Activated naive CD4-positive, alpha-beta T cell treated with anti-CD3 and anti-CD28 coated beads, Interleukin-2, amount 50 U/mL, for 16 hours (primary cell): ENCODE measurements at regions not wholly inside any gene's neighbourhood (a gene's known extent, or its start where the extent isn't known, plus 50 kb on each side); places are given as distances from the start of the nearest gene placed in this dataset.
A peak's percentile ranks its signal among the peaks of the same experiment; 100 is the strongest.

ENCODE experiments used
- DNase-seq: peaks from one replicate; pipeline ENCODE4 v3.0.0-alpha.2; 2020

GRCh38 chr21:45338311-45339017 lies 50.8 kb upstream of the POFUT2 start:
- DNase-seq = no peak

GRCh38 chr21:45339421-45340402 lies 52.0 kb upstream of the POFUT2 start:
- DNase-seq = no peak

DNA sequence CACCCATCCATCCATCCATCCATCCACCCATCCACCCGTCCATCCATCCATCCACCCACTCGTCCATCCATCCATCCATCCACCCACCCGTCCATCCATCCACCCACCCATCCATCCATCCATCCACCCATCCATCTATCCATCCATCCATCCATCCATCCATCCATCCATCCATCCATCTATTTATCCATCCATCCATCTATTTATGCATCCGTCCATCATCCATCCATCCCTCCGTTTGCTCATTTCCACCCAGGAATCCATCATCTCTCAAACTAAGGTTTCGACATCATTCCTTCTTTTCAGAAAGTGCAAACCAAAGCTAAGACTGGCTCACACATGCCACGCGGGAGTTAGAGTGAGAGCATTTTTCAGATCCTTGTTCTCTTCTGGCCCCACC lies 52.8 kb upstream of the POFUT2 start:
- DNase-seq = no peak

DNA sequence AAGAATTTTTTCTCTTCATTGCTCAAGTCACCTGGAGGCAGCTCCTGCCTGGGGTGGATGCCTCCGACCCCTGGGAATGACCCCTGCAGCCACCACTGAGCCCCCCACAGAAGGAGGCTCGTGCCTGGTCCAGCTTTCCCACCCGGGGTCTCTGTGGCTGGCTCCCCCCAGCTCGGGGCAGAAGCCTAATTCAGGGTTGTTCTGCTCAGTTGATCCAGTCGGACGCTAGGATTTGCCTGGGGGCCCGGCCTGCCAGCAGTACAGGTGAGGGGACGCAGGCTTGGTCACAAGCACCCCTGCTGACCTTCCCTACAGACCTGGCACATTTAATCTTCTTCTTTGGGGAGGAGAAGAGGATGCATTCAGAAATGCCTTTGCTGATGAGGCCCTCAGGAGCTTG lies 53.6 kb upstream of the POFUT2 start:
- DNase-seq = no peak

GRCh38 chr21:45341779-45342178 lies 54.1 kb upstream of the POFUT2 start:
- DNase-seq = no peak

DNA sequence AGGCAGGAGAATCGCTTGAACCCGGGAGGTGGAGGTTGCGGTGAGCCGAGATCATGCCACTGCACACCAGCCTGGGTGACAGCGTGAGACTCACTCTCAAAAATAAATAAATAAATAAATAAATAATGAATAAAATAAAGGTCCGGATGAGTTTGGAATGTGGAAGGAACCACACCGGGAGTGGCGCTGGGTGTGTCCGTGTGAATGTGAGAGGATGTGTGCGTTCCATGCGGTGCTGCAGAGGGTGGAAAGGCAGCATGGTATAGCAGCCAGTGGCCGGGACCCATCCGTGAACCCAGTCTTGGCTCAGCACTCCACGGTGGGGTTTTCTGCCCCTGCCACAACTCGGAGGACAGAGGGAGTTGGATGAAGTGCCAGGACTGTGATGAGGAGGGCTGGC lies 56.2 kb upstream of the POFUT2 start:
- DNase-seq = no peak

GRCh38 chr21:45344576-45344975 lies 56.9 kb upstream of the POFUT2 start:
- no peak for DNase-seq

- no peak for DNase-seq
Measured at GRCh38 chr21:45347048-45347711, 57.8 kb upstream of the COL18A1 start.

DNA sequence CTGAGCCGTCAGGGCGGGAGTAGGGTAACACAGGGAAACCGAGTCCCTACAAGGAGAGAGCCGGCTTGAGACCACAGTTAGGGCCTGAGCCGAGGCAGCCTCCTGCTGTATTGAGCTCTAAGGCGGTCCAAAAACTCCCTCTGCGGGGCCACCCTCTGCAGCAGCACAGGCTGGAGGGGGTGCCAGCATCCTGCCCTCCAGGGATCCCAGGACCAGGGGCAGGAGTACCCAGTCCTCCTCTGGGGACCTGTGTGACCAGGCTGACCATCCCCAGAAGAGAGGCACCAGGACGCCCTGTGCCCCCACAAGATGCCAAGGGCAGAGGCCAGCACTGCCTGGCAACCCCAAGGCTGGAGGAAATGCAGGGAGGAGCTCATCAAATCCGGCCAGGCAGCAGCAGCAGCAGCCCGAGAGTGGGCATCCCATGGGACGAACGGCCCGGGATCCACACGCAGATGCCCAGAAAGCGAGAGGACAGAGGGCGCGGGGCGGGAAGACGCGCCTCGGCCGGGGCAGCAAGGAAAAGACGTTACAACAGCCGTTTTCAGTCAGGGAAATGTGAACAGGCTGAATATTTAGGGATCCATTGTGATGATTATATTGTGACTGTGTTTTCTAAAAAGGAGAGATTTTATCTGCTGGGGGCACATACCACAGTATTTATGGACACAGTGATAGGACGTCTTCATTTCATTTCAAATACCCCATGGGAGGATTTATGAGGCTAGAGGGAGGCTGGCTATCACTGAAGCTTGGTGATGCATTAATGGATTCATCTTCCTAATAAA lies 57.1 kb upstream of the COL18A1 start:
- DNase-seq = peak; percentile 10

DNA sequence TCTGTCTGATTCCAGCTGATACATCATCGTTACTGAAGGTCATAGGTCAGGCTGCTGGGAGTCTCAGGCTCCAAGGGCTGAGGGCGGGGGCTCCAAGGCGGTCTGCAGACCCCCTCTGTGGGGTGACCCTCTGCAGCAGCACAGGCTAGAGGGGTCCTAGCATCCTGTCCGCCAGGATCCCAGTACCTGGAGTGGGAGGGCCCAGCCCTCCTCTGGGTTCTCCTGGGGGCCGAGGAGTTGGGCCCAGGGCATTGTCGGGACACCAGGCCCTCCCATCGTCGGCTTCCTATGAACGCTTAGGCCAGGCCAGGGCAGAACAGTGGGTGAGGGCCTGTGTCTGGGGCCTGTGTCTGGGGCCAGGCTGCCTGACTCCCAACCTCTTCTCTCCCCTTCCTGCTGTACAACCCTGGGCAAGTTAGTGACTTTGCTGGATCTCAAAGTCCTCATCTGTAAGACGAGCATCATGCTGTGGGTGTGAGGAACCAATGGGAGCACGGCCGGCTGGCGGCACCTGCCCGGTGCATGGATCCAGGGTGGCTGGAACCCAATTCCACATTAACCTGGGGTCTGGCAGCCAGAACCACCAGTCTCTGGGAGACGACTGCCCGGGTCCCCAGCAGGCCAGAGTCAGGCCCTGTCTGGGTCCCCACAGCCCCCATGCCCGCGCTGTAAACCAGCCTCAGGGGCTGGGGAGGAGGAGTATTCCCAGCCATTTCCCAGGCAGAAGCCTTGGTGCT lies 56.2 kb upstream of the COL18A1 start:
- peak; percentile 10 for DNase-seq

GRCh38 chr21:45350206-45350854 lies 54.6 kb upstream of the COL18A1 start:
- no peak for DNase-seq

DNA sequence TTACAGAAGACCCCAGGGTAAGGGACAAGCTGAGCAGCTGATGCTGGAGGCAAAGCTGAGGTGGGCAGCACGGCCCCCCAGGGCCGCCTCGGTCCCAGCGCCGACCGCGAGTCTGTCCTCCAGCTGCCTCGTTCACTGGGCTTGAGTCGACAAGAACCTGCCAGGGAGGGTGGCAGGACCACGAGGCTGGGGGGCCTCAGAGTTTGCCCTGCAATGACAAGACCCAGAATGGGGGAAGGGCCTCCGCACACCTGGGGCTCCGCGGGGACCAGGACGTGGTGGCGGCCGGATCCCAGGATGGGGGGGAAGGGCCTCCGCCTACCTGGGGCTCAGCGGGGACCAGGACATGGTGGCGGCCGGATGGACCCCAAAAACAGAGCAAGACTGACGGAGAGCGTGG lies 53.9 kb upstream of the COL18A1 start:
- DNase-seq = no peak

GRCh38 chr21:45351526-45352275 lies 53.3 kb upstream of the COL18A1 start:
- no peak for DNase-seq

GRCh38 chr21:45352621-45353139 lies 52.3 kb upstream of the COL18A1 start:
- no peak for DNase-seq

DNA sequence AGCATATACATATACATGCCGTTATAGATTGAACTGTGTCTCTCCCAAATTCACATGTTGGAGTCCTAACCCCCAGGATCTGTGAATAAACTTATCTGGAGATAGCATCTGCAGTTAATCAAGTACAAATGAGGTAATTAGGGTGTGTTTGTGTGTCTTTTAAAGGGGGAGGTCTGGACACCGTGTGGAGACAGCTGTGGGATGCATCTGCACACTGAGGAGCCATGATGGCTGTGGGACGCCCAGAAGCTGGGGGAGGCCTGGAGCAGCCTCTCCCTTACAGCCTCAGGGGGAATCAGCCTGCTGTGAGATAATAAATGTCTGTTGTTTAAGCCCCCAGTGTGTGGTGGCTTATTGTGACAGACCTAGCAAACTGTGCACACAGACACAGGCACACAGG lies 51.8 kb upstream of the COL18A1 start:
- no peak for DNase-seq

DNA sequence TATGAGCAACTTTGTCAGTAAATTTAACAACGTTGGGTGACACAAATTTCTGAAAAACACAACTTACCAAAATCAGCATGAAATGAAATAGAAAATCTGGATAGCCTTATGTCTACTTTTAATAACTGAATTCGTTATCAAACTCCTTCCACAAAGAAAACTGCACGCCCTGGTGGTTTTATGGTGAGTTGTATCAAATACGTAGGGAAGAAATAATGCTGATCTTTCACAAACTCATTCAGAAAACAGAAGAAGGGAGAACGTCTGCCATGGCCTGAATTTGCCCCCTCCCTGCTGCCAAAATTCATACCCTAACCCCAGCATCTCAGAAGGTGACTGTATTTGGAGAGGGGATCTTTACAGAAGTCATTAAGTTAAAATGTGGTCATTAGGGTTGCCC lies 50.0 kb upstream of the COL18A1 start:
- DNase-seq = no peak
